ENCODE measurements at regions not wholly inside any gene's neighbourhood (a gene's known extent, or its start where the extent isn't known, plus 50 kb on each side); places are given as distances from the start of the nearest gene placed in this dataset.
A peak's percentile ranks its signal among the peaks of the same experiment; 100 is the strongest.

DNA sequence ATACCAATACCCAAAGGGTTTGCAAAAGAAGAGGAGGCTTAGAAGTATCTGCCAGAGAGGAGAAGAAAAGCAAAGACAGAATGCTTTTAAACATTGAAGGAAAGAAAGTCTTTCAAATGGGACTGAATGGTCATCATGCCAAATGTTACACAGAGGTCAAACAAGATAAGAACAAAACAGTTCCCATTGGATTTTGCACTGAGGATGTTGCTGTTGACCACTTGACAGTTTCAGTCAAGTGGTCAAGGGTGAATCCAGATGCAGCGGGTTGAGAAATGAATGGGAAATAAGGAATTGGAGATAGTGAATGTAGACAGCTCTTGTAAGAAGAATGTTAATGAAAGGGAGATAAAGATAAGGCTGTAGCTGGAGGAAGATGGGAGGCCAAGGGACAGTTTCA lies 64.8 kb upstream of the FGG start:
- no peak for DNase-seq

DNA sequence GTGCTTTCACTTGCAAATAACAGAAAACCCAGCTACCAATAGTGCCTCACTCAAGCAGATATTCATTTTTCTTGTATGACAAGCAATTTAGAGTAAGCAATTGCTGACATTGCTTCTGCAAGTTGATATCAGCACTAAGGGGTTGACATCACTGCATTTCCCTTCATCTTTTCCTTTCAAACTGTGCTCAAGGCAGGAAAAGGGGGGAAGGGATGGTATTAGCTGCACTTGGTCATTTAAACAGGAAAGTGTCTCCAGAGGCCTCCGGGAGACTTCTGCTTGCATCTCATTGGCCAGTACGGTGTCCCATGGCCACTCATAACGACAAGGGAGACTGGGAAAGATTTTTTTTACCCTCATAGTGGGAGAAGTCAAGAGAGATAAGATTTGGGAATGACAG lies 65.5 kb upstream of the FGG start:
- DNase-seq, result no peak

DNA sequence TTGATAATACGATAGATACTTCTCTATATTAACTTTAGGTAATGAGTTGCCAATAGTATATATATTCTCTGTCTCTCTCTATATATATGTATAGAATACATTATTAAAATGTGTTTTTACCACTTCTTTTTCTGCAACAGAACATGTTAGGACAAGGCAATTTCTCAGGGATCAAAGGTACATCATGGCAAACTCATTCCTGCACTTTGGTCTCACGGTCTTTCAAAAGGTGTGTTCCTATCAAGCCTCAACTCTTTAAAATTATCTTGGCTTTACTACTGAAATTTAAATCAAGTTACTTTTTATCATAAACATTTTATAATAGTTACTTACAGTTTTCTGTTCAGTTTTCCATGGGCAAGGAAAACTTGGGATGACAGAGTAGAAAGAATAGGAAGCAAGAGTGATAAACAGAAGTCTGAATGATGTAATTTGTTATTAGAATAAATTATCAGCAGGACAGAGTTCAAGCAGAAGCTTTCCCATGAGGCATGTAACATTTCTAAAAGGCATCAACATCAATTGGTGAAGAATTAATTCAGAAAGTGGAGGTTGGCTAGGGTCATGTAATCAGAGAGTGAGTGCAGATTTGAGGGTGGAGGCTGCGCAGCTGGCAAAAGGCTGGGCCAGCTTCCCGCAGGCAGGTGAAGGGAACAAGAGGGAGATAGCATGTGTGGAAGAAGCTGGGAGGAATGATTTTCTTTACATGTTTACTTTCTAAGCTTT lies 59.7 kb upstream of the LRAT start:
- no peak for DNase-seq

DNA sequence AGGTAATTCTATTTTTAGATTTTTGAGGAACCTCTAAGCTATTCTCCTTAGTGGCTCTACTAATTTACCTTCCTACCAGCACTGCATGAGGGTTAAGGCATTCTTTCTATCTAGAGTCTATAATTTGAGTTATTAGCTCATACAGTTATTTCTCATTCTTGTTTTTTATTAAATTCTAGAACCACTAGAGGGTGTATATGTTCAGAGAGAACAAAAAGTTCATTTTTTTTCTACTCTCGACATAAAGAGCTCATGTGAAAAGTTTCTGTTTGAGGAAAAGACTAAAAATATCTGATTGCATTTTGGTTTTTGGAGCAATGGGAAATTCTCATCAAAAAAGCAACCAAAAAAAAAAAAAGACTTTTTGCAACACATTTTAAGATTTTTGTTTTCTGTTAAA lies 57.0 kb upstream of the LRAT start:
- no peak for DNase-seq

DNA sequence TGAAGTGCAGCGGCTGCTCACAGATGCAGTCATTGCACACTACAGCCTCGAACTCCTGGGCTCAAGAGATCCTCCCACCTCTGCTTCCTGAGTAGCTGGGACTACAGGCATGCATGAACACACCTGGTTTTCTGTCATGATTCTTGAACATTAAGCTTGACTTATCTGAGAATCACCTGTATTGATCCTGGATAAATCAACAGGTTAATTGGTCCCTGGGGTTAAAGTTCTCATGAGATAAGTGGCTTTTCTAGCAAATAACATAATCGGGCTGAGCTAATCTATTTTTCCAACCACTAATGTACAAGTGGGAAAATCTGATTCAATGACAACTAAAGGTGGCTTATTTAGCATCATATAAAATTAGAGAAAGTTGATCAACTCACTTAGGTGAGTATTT lies 56.0 kb upstream of the LRAT start:
- DNase-seq, result no peak

DNA sequence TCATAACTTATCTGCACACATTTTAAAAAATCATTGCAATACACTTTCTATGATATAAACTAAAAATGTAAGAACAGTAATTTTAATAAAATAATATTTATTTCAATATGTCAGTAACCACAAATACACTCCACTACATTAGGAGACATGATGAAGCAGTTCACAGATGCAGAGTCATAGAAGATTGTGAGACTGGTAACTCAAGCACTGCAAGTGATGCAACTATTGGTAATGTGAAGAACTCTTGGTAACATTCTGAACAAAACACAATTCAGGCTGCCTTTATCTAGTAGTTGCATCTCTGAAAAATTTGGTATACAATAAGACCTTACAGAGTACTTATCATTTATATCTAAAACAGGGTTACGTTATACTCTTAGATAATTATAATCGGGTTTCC lies 52.6 kb upstream of the LRAT start:
- no peak for DNase-seq

DNA sequence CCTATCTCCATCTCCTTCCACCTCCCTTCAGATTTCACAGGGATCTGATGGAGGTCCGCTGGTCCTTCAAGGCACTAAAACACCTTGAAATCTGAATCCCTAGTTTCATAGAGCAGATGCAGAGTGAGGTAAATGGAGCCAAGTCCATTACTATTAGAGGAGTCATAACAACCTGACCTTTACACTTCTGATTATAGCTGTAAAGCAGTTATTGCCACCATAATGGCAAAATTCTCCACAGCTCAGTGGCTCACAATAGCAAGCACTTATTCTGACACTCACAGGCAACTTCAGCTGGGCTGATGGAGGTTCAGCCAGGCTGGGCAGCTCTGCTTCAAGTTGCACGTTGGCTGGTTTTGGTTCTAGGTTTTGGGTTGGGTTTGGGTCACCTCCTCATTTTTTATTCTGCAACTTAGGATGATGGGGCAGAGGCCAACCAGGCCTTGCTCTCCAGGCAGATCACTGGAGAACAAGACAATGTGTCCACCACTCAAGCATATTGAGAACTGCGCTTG lies 51.4 kb upstream of the LRAT start:
- DNase-seq, result peak; percentile 0

All from NCI-H69 (cell line).